Panc1 (cell line): ENCODE measurements at regions not wholly inside any gene's neighbourhood (a gene's known extent, or its start where the extent isn't known, plus 50 kb on each side); places are given as distances from the start of the nearest gene placed in this dataset.

Experiments
- ATAC-seq: fragments of 200-7000 bp; cut with Tn5 transposase; 2 replicates; pipeline ENCODE4 v1.9.1; 2020; ENCODE audit warnings: mild to moderate bottlenecking, moderate library complexity
- BruUV-seq: library from RNA; stranded (reverse); fragments of 400-500 nt; replicated peaks from 2 replicates; lab custom pipeline; 2021; lab: Mats Ljungman, UMichigan
- CTCF ChIA-PET: fragments of 300-600 bp; sonication (Branson Sonifier 250); formaldehyde crosslinking; loops from one replicate; lab custom pipeline; 2022; ENCODE audit warnings: antibody characterized with exemption; lab: Charles Lee
- POLR2A ChIA-PET: fragments of 300-600 bp; sonication (Branson Sonifier 250); formaldehyde crosslinking; loops from one replicate; lab custom pipeline; 2022; ENCODE audit warnings: antibody characterized with exemption; lab: Charles Lee
- DNase-seq: peaks from one replicate; pipeline ENCODE4 v3.0.0-alpha.2; 2010; ENCODE audit warnings: low read depth, low spot score
- H3K27ac ChIP-seq: 2 replicates; pipeline ENCODE4 v1.5.1; 2011; ENCODE audit warnings: mild to moderate bottlenecking, low read length, inconsistent platforms
- H3K27me3 ChIP-seq: fragments of 200-500 bp; sonication (Bioruptor generic); 2 replicates; pipeline ENCODE4 v1.6.0; 2014; ENCODE audit warnings: low read length, inconsistent platforms; ENCODE audit not compliant: control insufficient read depth, insufficient read depth
- H3K36me3 ChIP-seq: fragments of 200-500 bp; sonication (Bioruptor generic); 2 replicates; pipeline ENCODE4 v1.5.1; 2014; ENCODE audit warnings: inconsistent platforms, mild to moderate bottlenecking, low read length, moderate library complexity; ENCODE audit not compliant: control insufficient read depth, insufficient read depth
- H3K4me1 ChIP-seq: 2 replicates; pipeline ENCODE4 v1.5.1; 2011; ENCODE audit warnings: inconsistent platforms, mild to moderate bottlenecking, low read length, moderate library complexity; ENCODE audit not compliant: control insufficient read depth, insufficient read depth
- H3K4me3 ChIP-seq, 2 experiments: 2 replicates each; pipeline ENCODE4 v1.5.1; 2011 to 2012; ENCODE audit warnings: low read depth in 2 of 2, low read length in 2 of 2, mild to moderate bottlenecking in 2 of 2, inconsistent platforms in 1 of 2, moderate library complexity in 1 of 2
- H3K9me3 ChIP-seq: fragments of 200-500 bp; sonication (Bioruptor generic); 2 replicates; pipeline ENCODE4 v1.5.1; 2014; ENCODE audit warnings: low read depth, mild to moderate bottlenecking, inconsistent platforms, low read length, moderate library complexity; ENCODE audit not compliant: control insufficient read depth, insufficient read depth
- POLR2AphosphoS5 ChIP-seq: IDR thresholded peaks from 2 replicates; pipeline ENCODE4 v1.6.1; 2012; ENCODE audit warnings: mild to moderate bottlenecking, low read depth, low read length, moderate library complexity
- SIN3A ChIP-seq: IDR thresholded peaks from 2 replicates; pipeline ENCODE4 v1.6.1; 2012; ENCODE audit warnings: low read depth, mild to moderate bottlenecking, low read length, moderate library complexity, borderline replicate concordance; ENCODE audit not compliant: insufficient read depth
- TCF7L2 ChIP-seq: IDR thresholded peaks from 2 replicates; pipeline ENCODE4 v1.6.1; 2011; ENCODE audit warnings: mild to moderate bottlenecking, low read depth, low read length, inconsistent platforms
- in situ Hi-C: cut with HindIII; loops from 2 replicates; pipeline ENCODE4 v1.10.0; 2016; ENCODE audit warnings: low sequenced_read_pairs, low pct_unique_long_range_greater_than_20kb
- intact Hi-C: fragments of 100-400 bp; cut with micrococcal nuclease; formaldehyde crosslinking; loops from one replicate; pipeline ENCODE4 v1.10.0; 2022; ENCODE audit not compliant: unreplicated experiment
- TF ChIP-seq, protein P1 (sequence below), 2 experiments: IDR thresholded peaks; 2 replicates each; pipeline ENCODE4 v1.6.1; 2011 to 2012; ENCODE audit warnings: low read depth in 2 of 2, control low read depth in 1 of 2, low read length in 1 of 2, mild to moderate bottlenecking in 1 of 2, moderate library complexity in 1 of 2; ENCODE audit not compliant: insufficient read depth in 1 of 2
- TF ChIP-seq, protein P2 (sequence below): fragments of 450-650 bp; IDR thresholded peaks from 2 replicates; pipeline ENCODE4 v1.5.1; 2017; ENCODE audit warnings: mild to moderate bottlenecking

GRCh38 chr19:34834472-34835061 is 61.6 kb upstream of the ZNF599 start:
- ChIA-PET POLR2A (no interaction called here), CTCF (no interaction called here)
- DNase-seq = no peak
- in situ Hi-C loops (no loop called here), intact Hi-C loops (no loop called here)
- TF ChIP-seq, protein P1, sequence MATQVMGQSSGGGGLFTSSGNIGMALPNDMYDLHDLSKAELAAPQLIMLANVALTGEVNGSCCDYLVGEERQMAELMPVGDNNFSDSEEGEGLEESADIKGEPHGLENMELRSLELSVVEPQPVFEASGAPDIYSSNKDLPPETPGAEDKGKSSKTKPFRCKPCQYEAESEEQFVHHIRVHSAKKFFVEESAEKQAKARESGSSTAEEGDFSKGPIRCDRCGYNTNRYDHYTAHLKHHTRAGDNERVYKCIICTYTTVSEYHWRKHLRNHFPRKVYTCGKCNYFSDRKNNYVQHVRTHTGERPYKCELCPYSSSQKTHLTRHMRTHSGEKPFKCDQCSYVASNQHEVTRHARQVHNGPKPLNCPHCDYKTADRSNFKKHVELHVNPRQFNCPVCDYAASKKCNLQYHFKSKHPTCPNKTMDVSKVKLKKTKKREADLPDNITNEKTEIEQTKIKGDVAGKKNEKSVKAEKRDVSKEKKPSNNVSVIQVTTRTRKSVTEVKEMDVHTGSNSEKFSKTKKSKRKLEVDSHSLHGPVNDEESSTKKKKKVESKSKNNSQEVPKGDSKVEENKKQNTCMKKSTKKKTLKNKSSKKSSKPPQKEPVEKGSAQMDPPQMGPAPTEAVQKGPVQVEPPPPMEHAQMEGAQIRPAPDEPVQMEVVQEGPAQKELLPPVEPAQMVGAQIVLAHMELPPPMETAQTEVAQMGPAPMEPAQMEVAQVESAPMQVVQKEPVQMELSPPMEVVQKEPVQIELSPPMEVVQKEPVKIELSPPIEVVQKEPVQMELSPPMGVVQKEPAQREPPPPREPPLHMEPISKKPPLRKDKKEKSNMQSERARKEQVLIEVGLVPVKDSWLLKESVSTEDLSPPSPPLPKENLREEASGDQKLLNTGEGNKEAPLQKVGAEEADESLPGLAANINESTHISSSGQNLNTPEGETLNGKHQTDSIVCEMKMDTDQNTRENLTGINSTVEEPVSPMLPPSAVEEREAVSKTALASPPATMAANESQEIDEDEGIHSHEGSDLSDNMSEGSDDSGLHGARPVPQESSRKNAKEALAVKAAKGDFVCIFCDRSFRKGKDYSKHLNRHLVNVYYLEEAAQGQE (IDR thresholded peaks at IDR 0.05; ENCODE audit: insufficient read depth in 1 of 2, low read depth in 2 of 2, low read length in 1 of 2) = no peak
- TF ChIP-seq SIN3A (no peak), POLR2AphosphoS5 (no peak), TCF7L2 (no peak)
- Histone ChIP-seq H3K4me1 (no peaks in the 10 kb centered on the region), H3K4me3 (no peak overlapping the region), H3K27me3 (peaks cover 17% of the 10 kb centered on the region), H3K9me3 (no peaks in the 10 kb centered on the region), H3K27ac (no peak overlapping the region), H3K36me3 (no peaks in the 10 kb centered on the region)
- no TSS peak for BruUV-seq
- ATAC-seq = no peak

DNA sequence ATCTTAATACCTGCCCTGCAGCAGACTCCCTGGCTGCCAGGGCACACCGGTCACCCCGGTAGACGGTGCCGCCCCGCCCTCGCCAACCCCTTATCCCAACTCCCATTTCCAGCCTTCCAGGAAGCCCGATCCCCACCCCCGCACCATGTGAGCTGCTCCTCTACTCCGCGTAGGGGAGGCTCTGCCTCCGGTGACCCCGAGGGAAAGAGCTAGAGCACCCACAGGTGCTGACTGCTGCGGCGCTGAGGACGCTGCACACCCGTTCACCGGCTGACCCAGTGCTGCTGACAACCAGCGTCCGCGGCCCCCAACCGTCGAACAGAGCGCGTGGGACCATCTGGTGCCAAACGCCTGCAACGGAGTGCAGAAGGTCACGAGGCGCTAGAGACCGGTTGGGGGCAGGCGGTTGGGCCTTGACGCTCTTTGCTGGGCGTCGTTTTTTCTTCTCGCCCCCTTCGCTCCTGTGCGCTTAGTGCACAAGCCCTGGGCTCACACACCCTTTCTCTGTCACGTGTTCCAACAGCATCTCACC is 59.6 kb upstream of the ZNF599 start:
- ChIA-PET POLR2A (no interaction called here), CTCF (no interaction called here)
- TF ChIP-seq POLR2AphosphoS5 = no peak
- TF ChIP-seq SIN3A = no peak
- TF ChIP-seq, protein P2, sequence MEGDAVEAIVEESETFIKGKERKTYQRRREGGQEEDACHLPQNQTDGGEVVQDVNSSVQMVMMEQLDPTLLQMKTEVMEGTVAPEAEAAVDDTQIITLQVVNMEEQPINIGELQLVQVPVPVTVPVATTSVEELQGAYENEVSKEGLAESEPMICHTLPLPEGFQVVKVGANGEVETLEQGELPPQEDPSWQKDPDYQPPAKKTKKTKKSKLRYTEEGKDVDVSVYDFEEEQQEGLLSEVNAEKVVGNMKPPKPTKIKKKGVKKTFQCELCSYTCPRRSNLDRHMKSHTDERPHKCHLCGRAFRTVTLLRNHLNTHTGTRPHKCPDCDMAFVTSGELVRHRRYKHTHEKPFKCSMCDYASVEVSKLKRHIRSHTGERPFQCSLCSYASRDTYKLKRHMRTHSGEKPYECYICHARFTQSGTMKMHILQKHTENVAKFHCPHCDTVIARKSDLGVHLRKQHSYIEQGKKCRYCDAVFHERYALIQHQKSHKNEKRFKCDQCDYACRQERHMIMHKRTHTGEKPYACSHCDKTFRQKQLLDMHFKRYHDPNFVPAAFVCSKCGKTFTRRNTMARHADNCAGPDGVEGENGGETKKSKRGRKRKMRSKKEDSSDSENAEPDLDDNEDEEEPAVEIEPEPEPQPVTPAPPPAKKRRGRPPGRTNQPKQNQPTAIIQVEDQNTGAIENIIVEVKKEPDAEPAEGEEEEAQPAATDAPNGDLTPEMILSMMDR = no peak
- TF ChIP-seq, protein P1 (IDR thresholded peaks at IDR 0.05; ENCODE audit: insufficient read depth in 1 of 2, low read depth in 2 of 2, low read length in 1 of 2) = no peak
- TF ChIP-seq TCF7L2 = no peak
- no peak for DNase-seq
- Histone ChIP-seq H3K4me1 (no peaks in the 10 kb centered on the region), H3K27ac (no peak overlapping the region), H3K27me3 (peaks cover 17% of the 10 kb centered on the region), H3K4me3 (no peak overlapping the region), H3K9me3 (no peaks in the 10 kb centered on the region), H3K36me3 (no peaks in the 10 kb centered on the region)
- BruUV-seq = no TSS peak
- ATAC-seq = no peak
- intact Hi-C loops (no loop called here), in situ Hi-C loops (no loop called here)
